ENCODE measurements at regions not wholly inside any gene's neighbourhood (a gene's known extent, or its start where the extent isn't known, plus 50 kb on each side); places are given as distances from the start of the nearest gene placed in this dataset.

GRCh38 chr3:22746221-22746620, 456.9 kb upstream of the UBE2E2 start:
- no peaks in the 10 kb centered on the region for H3K9me2 ChIP-seq (ENCODE audit: insufficient read depth)
- DNase-seq (ENCODE audit: low read depth, low spot score) (no peak), ATAC-seq (no peak)
- no peaks in the 10 kb centered on the region for H3K27me3 ChIP-seq (ENCODE audit: insufficient read depth, low read length)
- no peaks in the 10 kb centered on the region for H3K4me1 ChIP-seq (ENCODE audit: control insufficient read depth in 1 of 2, insufficient read depth in 2 of 2, low read length in 2 of 2)
- H3K4me3 ChIP-seq (replicated peaks in 1 of 2; ENCODE audit: low read depth in 1 of 2, low read length in 2 of 2), result no peak overlapping the region
- H3K79me2 ChIP-seq (ENCODE audit: insufficient read depth, low read length), result no peaks in the 10 kb centered on the region
- no peak overlapping the region for H3K9ac ChIP-seq (ENCODE audit: low read length)
- BruUV-seq (replicated peaks), result no TSS peak
- ChIA-PET RAD21 (ENCODE audit: low non-redundant PET in 1 of 2, low total read pairs in 2 of 2, uncharacterized antibody in 2 of 2, unreplicated experiment in 2 of 2) (no interaction called here), CTCF (no interaction called here), POLR2A (no interaction called here)
- no peaks in the 10 kb centered on the region for H3K9me3 ChIP-seq (ENCODE audit: control insufficient read depth in 1 of 2, insufficient read depth in 1 of 2, low read depth in 1 of 2, low read length in 2 of 2)
- intact Hi-C loops (cut with micrococcal nuclease), result no loop called here
- H3K4me2 ChIP-seq (ENCODE audit: low read length), result no peak overlapping the region
- no peak overlapping the region for H2AFZ ChIP-seq (ENCODE audit: low read depth, low read length, poor library complexity, severe bottlenecking)
- H4K20me1 ChIP-seq (ENCODE audit: insufficient read depth), result no peaks in the 10 kb centered on the region
- TF ChIP-seq CBX3 (IDR thresholded peaks at IDR 0.05; ENCODE audit: low read depth) (no peak), POLR2AphosphoS5 (IDR thresholded peaks at IDR 0.05; ENCODE audit: low read depth, low read length) (no peak), CEBPB (IDR thresholded peaks at IDR 0.05; ENCODE audit: low read depth) (no peak), REST (IDR thresholded peaks at IDR 0.05; ENCODE audit: low read depth) (no peak), EGR1 (IDR thresholded peaks at IDR 0.05; ENCODE audit: low read depth) (no peak), CTCF (IDR thresholded peaks at IDR 0.05 in 2 of 3, conservative IDR thresholded peaks at IDR 0.05 in 1 of 3; ENCODE audit: borderline replicate concordance in 1 of 3, insufficient read depth in 1 of 3, low read depth in 2 of 3, low read length in 2 of 3) (no peak), TCF7L2 (IDR thresholded peaks at IDR 0.05; ENCODE audit: borderline replicate concordance, extremely low read depth, insufficient read depth, insufficient read length) (no peak), ATF3 (IDR thresholded peaks at IDR 0.05) (no peak), JUND (IDR thresholded peaks at IDR 0.05) (no peak), ZNF274 (IDR thresholded peaks at IDR 0.05; ENCODE audit: low read depth, low read length) (no peak), EZH2 (IDR thresholded peaks at IDR 0.05) (no peak), MAX (IDR thresholded peaks at IDR 0.05) (no peak), ZFX (IDR thresholded peaks at IDR 0.05) (no peak), SRF (IDR thresholded peaks at IDR 0.05; ENCODE audit: low read depth) (no peak)
- H3K27ac ChIP-seq (ENCODE audit: low read depth, low read length), result no peak overlapping the region
- H3K36me3 ChIP-seq (ENCODE audit: control insufficient read depth in 1 of 2, insufficient read depth in 2 of 2, low read length in 2 of 2), result no peaks in the 10 kb centered on the region
